AG09309 (cell line): ENCODE measurements at regions not wholly inside any gene's neighbourhood (a gene's known extent, or its start where the extent isn't known, plus 50 kb on each side); places are given as distances from the start of the nearest gene placed in this dataset.

Source experiments
- DNase-seq: peaks from one replicate; pipeline ENCODE4 v3.0.0-alpha.2; 2010; ENCODE audit warnings: low read depth
- H3K4me3 ChIP-seq: 2 replicates; pipeline ENCODE4 v1.5.1; 2011; ENCODE audit warnings: mild to moderate bottlenecking, low read depth, low read length, moderate library complexity; ENCODE audit not compliant: control insufficient read depth
- TF ChIP-seq, protein P1 (sequence below): IDR thresholded peaks from 2 replicates; pipeline ENCODE4 v1.5.1; 2011; ENCODE audit warnings: mild to moderate bottlenecking, low read depth, low read length, inconsistent platforms; ENCODE audit not compliant: insufficient read depth, control insufficient read depth; ENCODE audit errors: missing control alignments

GRCh38 chr17:77001487-77001886, 133.3 kb downstream of the MGAT5B start:
- DNase-seq, result no peak
- no peak overlapping the region for H3K4me3 ChIP-seq
- TF ChIP-seq, protein P1, sequence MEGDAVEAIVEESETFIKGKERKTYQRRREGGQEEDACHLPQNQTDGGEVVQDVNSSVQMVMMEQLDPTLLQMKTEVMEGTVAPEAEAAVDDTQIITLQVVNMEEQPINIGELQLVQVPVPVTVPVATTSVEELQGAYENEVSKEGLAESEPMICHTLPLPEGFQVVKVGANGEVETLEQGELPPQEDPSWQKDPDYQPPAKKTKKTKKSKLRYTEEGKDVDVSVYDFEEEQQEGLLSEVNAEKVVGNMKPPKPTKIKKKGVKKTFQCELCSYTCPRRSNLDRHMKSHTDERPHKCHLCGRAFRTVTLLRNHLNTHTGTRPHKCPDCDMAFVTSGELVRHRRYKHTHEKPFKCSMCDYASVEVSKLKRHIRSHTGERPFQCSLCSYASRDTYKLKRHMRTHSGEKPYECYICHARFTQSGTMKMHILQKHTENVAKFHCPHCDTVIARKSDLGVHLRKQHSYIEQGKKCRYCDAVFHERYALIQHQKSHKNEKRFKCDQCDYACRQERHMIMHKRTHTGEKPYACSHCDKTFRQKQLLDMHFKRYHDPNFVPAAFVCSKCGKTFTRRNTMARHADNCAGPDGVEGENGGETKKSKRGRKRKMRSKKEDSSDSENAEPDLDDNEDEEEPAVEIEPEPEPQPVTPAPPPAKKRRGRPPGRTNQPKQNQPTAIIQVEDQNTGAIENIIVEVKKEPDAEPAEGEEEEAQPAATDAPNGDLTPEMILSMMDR, result no peak

DNA sequence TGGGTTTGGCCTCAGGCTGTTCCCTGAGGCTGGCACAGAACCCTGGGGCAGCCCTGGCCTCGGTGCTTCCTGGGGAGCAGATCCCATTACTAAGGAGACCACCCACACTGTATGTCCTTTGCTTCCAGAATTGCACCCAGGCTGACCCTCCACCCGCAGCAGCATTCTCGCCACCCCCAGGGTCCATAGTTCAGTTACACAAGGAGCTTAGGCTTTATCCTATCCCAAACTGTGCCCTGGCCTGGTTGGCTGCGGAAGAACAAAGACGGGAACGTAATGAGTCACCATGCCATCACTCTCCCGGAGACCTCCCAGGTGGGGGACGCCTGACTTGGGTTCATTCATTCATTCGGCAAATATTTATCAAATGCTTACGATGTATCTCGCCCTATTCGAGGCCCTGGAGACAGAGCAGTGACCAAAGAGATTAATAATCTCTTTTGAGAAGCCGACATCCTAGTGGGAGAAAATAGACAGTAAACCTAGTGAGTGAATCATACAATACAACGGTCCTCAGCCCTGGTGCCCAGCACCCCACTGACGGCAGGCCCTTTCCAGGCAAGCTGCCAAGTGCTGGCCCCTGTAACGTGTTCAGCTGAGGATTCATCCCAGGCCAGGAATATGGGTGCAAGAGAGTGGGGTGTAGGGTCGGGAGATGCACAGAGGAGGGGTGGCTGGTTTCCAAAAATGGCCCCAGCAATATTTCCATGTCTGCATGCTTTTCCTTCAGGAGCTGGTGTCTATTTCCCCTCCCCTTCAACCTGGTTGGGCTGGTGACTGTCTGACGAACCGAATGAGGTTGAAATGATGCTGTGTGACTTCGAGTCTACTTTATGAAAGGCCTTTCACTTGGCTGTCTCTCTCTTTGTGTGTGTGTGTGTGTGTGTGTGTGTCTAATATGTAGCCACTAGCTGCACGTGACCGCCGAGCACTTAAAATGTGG, 134.2 kb downstream of the MGAT5B start:
- no peak overlapping the region for H3K4me3 ChIP-seq
- DNase-seq, result no peak
- TF ChIP-seq, protein P1, result no peak

GRCh38 chr17:77003699-77004098, 135.5 kb downstream of the MGAT5B start:
- no peak overlapping the region for H3K4me3 ChIP-seq
- TF ChIP-seq, protein P1, result no peak
- no peak for DNase-seq

GRCh38 chr17:77006971-77007649, 133.7 kb upstream of the SEC14L1 start:
- TF ChIP-seq, protein P1, result no peak
- H3K4me3 ChIP-seq, result no peak overlapping the region
- DNase-seq, result no peak

- TF ChIP-seq, protein P1, result no peak
- H3K4me3 ChIP-seq, result no peak overlapping the region
- no peak for DNase-seq
These were observed 130.9 kb upstream of the SEC14L1 start for GRCh38 chr17:77009877-77010276.

- no peak overlapping the region for H3K4me3 ChIP-seq
- no peak for DNase-seq
- TF ChIP-seq, protein P1, result no peak
These were observed 130.1 kb upstream of the SEC14L1 start for GRCh38 chr17:77010667-77011066.
